IMR-90 (cell line): ENCODE measurements at regions not wholly inside any gene's neighbourhood (a gene's known extent, or its start where the extent isn't known, plus 50 kb on each side); places are given as distances from the start of the nearest gene placed in this dataset.

ENCODE experiments used
- ATAC-seq: fragments of 200-7000 bp; cut with Tn5 transposase; 2 replicates; pipeline ENCODE4 v1.9.1; 2020; ENCODE audit warnings: low read depth, mild to moderate bottlenecking, moderate library complexity
- BruUV-seq: library from RNA; stranded (reverse); fragments of 400-500 nt; replicated peaks from 2 replicates; lab custom pipeline; 2021; lab: Mats Ljungman, UMichigan
- CTCF ChIA-PET: fragments of 300-600 bp; formaldehyde crosslinking; extraction: SDS; loops from one replicate; lab custom pipeline; 2021; ENCODE audit warnings: antibody characterized with exemption; lab: Yijun Ruan, JAX
- POLR2A ChIA-PET: fragments of 300-600 bp; sonication (Branson Sonifier 250); formaldehyde crosslinking; loops from one replicate; lab custom pipeline; 2022; ENCODE audit warnings: antibody characterized with exemption; ENCODE audit not compliant: unreplicated experiment; lab: Charles Lee
- DNase-seq: peaks from one replicate; pipeline ENCODE4 v3.0.0; 2013
- H2AFZ ChIP-seq: replicated peaks from 2 replicates; pipeline ENCODE3; 2013; ENCODE audit warnings: low read length, mild to moderate bottlenecking; ENCODE audit not compliant: poor library complexity
- H2AK5ac ChIP-seq: 2 replicates; pipeline ENCODE4 v1.6.1; 2013; ENCODE audit warnings: low read depth, low read length, inconsistent platforms
- H2AK9ac ChIP-seq: replicated peaks from 2 replicates; pipeline ENCODE3; 2013; ENCODE audit warnings: mild to moderate bottlenecking, low read depth, low read length, moderate library complexity; ENCODE audit not compliant: poor library complexity
- H2BK120ac ChIP-seq: 2 replicates; pipeline ENCODE4 v1.6.1; 2013; ENCODE audit warnings: low read depth, low read length, inconsistent platforms
- H2BK15ac ChIP-seq: 3 replicates; pipeline ENCODE4 v1.6.1; 2013; ENCODE audit warnings: low read depth, low read length, inconsistent platforms
- H2BK20ac ChIP-seq: 2 replicates; pipeline ENCODE4 v1.6.1; 2013; ENCODE audit warnings: low read depth, mild to moderate bottlenecking, inconsistent platforms, low read length, moderate library complexity
- H2BK5ac ChIP-seq: 2 replicates; pipeline ENCODE4 v1.6.1; 2013; ENCODE audit warnings: mild to moderate bottlenecking, low read depth, low read length, inconsistent platforms; ENCODE audit not compliant: poor library complexity, severe bottlenecking
- H3K14ac ChIP-seq: replicated peaks from 2 replicates; pipeline ENCODE4 v1.6.1; 2013; ENCODE audit warnings: low read depth, low read length, inconsistent platforms
- H3K18ac ChIP-seq: 2 replicates; pipeline ENCODE4 v1.6.1; 2013; ENCODE audit warnings: low read depth, low read length, control low read depth
- H3K23ac ChIP-seq: 2 replicates; pipeline ENCODE4 v1.6.1; 2013; ENCODE audit warnings: low read depth, low read length, inconsistent platforms
- H3K27ac ChIP-seq: 2 replicates; pipeline ENCODE4 v1.5.1; 2013; ENCODE audit warnings: mild to moderate bottlenecking, control low read depth, low read length; ENCODE audit not compliant: insufficient read depth
- H3K27me3 ChIP-seq: 2 replicates; pipeline ENCODE4 v1.6.1; 2013; ENCODE audit warnings: low read length; ENCODE audit not compliant: control insufficient read depth, insufficient read depth
- H3K36me3 ChIP-seq: 2 replicates; pipeline ENCODE4 v1.6.1; 2013; ENCODE audit warnings: low read length, mixed read lengths; ENCODE audit not compliant: control insufficient read depth, insufficient read depth
- H3K4ac ChIP-seq: 2 replicates; pipeline ENCODE4 v1.6.1; 2013; ENCODE audit warnings: low read depth, low read length, inconsistent platforms
- H3K4me1 ChIP-seq: 2 replicates; pipeline ENCODE4 v1.6.1; 2013; ENCODE audit warnings: low read length, mixed read lengths; ENCODE audit not compliant: control insufficient read depth, insufficient read depth
- H3K4me2 ChIP-seq: 2 replicates; pipeline ENCODE4 v1.6.1; 2013; ENCODE audit warnings: low read depth, mild to moderate bottlenecking, control low read depth, low read length, moderate library complexity
- H3K4me3 ChIP-seq: 2 replicates; pipeline ENCODE4 v1.5.1; 2013; ENCODE audit warnings: low read depth, mild to moderate bottlenecking, control low read depth, low read length, moderate library complexity; ENCODE audit not compliant: insufficient read depth
- H3K56ac ChIP-seq: 2 replicates; pipeline ENCODE4 v1.6.1; 2013; ENCODE audit warnings: low read length, inconsistent platforms; ENCODE audit not compliant: insufficient read depth; ENCODE audit errors: extremely low read depth
- H3K79me1 ChIP-seq, 2 experiments: 2 replicates each; pipeline ENCODE4 v1.6.1; 2013; ENCODE audit warnings: low read length in 2 of 2, inconsistent platforms in 1 of 2, low read depth in 1 of 2
- H3K9ac ChIP-seq: 2 replicates; pipeline ENCODE4 v1.6.1; 2013; ENCODE audit warnings: low read depth, low read length, control low read depth
- H3K9me1 ChIP-seq: 2 replicates; pipeline ENCODE4 v1.6.1; 2013; ENCODE audit warnings: low read length, inconsistent platforms; ENCODE audit not compliant: insufficient read depth
- H3K9me3 ChIP-seq: 2 replicates; pipeline ENCODE4 v1.6.1; 2013; ENCODE audit warnings: low read length; ENCODE audit not compliant: control insufficient read depth, insufficient read depth
- H4K20me1 ChIP-seq: 2 replicates; pipeline ENCODE4 v1.6.1; 2013; ENCODE audit warnings: low read length, inconsistent platforms; ENCODE audit not compliant: insufficient read depth
- H4K5ac ChIP-seq: 2 replicates; pipeline ENCODE4 v1.6.1; 2013; ENCODE audit warnings: mild to moderate bottlenecking, low read depth, low read length, control low read depth
- H4K8ac ChIP-seq, 2 experiments: 2 replicates each; pipeline ENCODE4 v1.6.1; 2013; ENCODE audit warnings: low read depth in 2 of 2, low read length in 2 of 2, control low read depth in 1 of 2, inconsistent platforms in 1 of 2
- H4K91ac ChIP-seq: 2 replicates; pipeline ENCODE4 v1.6.1; 2013; ENCODE audit warnings: low read depth, low read length, inconsistent platforms; ENCODE audit not compliant: insufficient read depth
- BHLHE40 ChIP-seq: fragments of 150-350 bp; IDR thresholded peaks from 2 replicates; pipeline ENCODE4 v1.6.1; 2016; ENCODE audit warnings: mild to moderate bottlenecking, low read depth, low read length
- CEBPB ChIP-seq: IDR thresholded peaks from 2 replicates; pipeline ENCODE4 v1.6.1; 2012; ENCODE audit warnings: low read depth, low read length, improper control_type of control experiment
- CHD1 ChIP-seq: IDR thresholded peaks from 2 replicates; pipeline ENCODE4 v1.6.1; 2012; ENCODE audit warnings: low read depth, low read length, improper control_type of control experiment
- ELK1 ChIP-seq: fragments of 150-350 bp; IDR thresholded peaks from 2 replicates; pipeline ENCODE4 v1.6.1; 2016; ENCODE audit warnings: low read depth, mild to moderate bottlenecking, low read length, moderate library complexity, borderline replicate concordance
- FOS ChIP-seq: fragments of 150-350 bp; IDR thresholded peaks from 2 replicates; pipeline ENCODE4 v1.6.1; 2016; ENCODE audit warnings: low read depth, low read length
- MAFK ChIP-seq: IDR thresholded peaks from 2 replicates; pipeline ENCODE4 v1.6.1; 2012; ENCODE audit warnings: low read depth, low read length, improper control_type of control experiment
- MAZ ChIP-seq: IDR thresholded peaks from 2 replicates; pipeline ENCODE4 v1.6.1; 2012; ENCODE audit warnings: low read depth, mild to moderate bottlenecking, low read length, improper control_type of control experiment, moderate library complexity, borderline replicate concordance
- MXI1 ChIP-seq: IDR thresholded peaks from 2 replicates; pipeline ENCODE4 v1.6.1; 2012; ENCODE audit warnings: low read depth, mild to moderate bottlenecking, low read length, moderate library complexity, borderline replicate concordance
- NFE2L2 ChIP-seq: fragments of 150-350 bp; IDR thresholded peaks from 2 replicates; pipeline ENCODE4 v1.6.1; 2016; ENCODE audit warnings: low read depth, mild to moderate bottlenecking, low read length
- POLR2A ChIP-seq: IDR thresholded peaks from 2 replicates; pipeline ENCODE4 v1.6.1; 2012; ENCODE audit warnings: mild to moderate bottlenecking, low read depth, low read length
- RAD21 ChIP-seq: IDR thresholded peaks from 2 replicates; pipeline ENCODE4 v1.6.1; 2012; ENCODE audit warnings: low read length, improper control_type of control experiment
- RCOR1 ChIP-seq: IDR thresholded peaks from 2 replicates; pipeline ENCODE4 v1.6.1; 2012; ENCODE audit warnings: mild to moderate bottlenecking, low read length, improper control_type of control experiment; ENCODE audit not compliant: insufficient replicate concordance
- RFX5 ChIP-seq: IDR thresholded peaks from 2 replicates; pipeline ENCODE4 v1.8.0; 2012; ENCODE audit warnings: low read depth, mild to moderate bottlenecking, low read length, moderate library complexity
- SMC3 ChIP-seq: fragments of 150-350 bp; IDR thresholded peaks from 2 replicates; pipeline ENCODE4 v1.6.1; 2016; ENCODE audit warnings: low read depth, mild to moderate bottlenecking, antibody characterized with exemption, low read length, moderate library complexity
- USF2 ChIP-seq: fragments of 150-350 bp; IDR thresholded peaks from 2 replicates; pipeline ENCODE4 v1.6.1; 2017; ENCODE audit warnings: mild to moderate bottlenecking, antibody characterized with exemption, low read length, low read depth
- WGBS, 2 experiments: methylation state at CpG; one replicate each; pipeline versions ENCODE4 v1.1.5 to v1.1.7; 2013; ENCODE audit warnings: missing lambda C conversion rate in 2 of 2; ENCODE audit not compliant: insufficient read length in 1 of 2; ENCODE audit errors: extremely low coverage in 2 of 2; 5-methylcytosine and 5-hydroxymethylcytosine counted together
- dilution Hi-C: fragments of 300-500 bp; cut with HindIII; formaldehyde crosslinking; loops from one replicate; pipeline ENCODE4 v1.14.3; 2018; ENCODE audit warnings: low sequenced_read_pairs; ENCODE audit not compliant: unreplicated experiment
- in situ Hi-C: fragments of 300-500 bp; cut with MboI; formaldehyde crosslinking; loops from 3 replicates; pipeline ENCODE4 v1.14.3; 2019; ENCODE audit warnings: low sequenced_read_pairs, inconsistent platforms, mixed read lengths
- intact Hi-C: fragments of 100-400 bp; cut with micrococcal nuclease; formaldehyde crosslinking; loops from 2 replicates; pipeline ENCODE4 v1.10.0; 2022
- TF ChIP-seq, protein P1 (sequence below): conservative IDR thresholded peaks from 2 replicates; pipeline ENCODE4 v1.5.1; 2012; ENCODE audit warnings: mild to moderate bottlenecking, low read depth, low read length, improper control_type of control experiment

- ATAC-seq: no peak
Observed at GRCh38 chr19:28294395-28294794, 918.6 kb downstream of the UQCRFS1 start.

More at GRCh38 chr19:28294395-28294794, 918.6 kb downstream of the UQCRFS1 start:
- Histone ChIP-seq H2BK120ac (no peak overlapping the region), H3K14ac (no peak overlapping the region), H2AK5ac (no peak overlapping the region), H3K36me3 (no peaks in the 10 kb centered on the region), H3K27ac (no peak overlapping the region), H3K9me1 (no peaks in the 10 kb centered on the region), H2BK15ac (no peak overlapping the region), H4K20me1 (no peaks in the 10 kb centered on the region), H2AK9ac (no peak overlapping the region), H4K91ac (no peak overlapping the region), H4K5ac (no peak overlapping the region), H3K4me2 (no peak overlapping the region), H2BK5ac (no peak overlapping the region), H2BK20ac (no peak overlapping the region), H3K4me3 (no peak overlapping the region), H3K4ac (no peak overlapping the region), H2AFZ (no peak overlapping the region), H3K23ac (no peak overlapping the region), H3K9me3 (peaks cover 42% of the 10 kb centered on the region), H3K18ac (no peak overlapping the region), H3K79me1 (no peaks in the 10 kb centered on the region), H3K4me1 (no peaks in the 10 kb centered on the region), H3K56ac (no peak overlapping the region), H4K8ac (no peak overlapping the region), H3K9ac (no peak overlapping the region), H3K27me3 (no peaks in the 10 kb centered on the region)
- POLR2A ChIA-PET: no interaction called here
- no TSS peak for BruUV-seq
- CTCF ChIA-PET: interaction anchor here (0.6 kb wide), 1 partner anchor 49 kb away, joined by 6 read pairs; no protein-coding TSS in a partner anchor
- intact Hi-C loops (no loop called here), in situ Hi-C loops (no loop called here), dilution Hi-C loops (no loop called here)
- no peak for DNase-seq
- TF ChIP-seq RFX5 (no peak), USF2 (no peak), CEBPB (no peak), ELK1 (no peak), NFE2L2 (no peak), POLR2A (no peak), BHLHE40 (no peak), CHD1 (no peak), MXI1 (no peak), MAZ (no peak), FOS (no peak), RCOR1 (no peak), SMC3 (no peak), RAD21 (no peak), MAFK (no peak)
- TF ChIP-seq, protein P1, sequence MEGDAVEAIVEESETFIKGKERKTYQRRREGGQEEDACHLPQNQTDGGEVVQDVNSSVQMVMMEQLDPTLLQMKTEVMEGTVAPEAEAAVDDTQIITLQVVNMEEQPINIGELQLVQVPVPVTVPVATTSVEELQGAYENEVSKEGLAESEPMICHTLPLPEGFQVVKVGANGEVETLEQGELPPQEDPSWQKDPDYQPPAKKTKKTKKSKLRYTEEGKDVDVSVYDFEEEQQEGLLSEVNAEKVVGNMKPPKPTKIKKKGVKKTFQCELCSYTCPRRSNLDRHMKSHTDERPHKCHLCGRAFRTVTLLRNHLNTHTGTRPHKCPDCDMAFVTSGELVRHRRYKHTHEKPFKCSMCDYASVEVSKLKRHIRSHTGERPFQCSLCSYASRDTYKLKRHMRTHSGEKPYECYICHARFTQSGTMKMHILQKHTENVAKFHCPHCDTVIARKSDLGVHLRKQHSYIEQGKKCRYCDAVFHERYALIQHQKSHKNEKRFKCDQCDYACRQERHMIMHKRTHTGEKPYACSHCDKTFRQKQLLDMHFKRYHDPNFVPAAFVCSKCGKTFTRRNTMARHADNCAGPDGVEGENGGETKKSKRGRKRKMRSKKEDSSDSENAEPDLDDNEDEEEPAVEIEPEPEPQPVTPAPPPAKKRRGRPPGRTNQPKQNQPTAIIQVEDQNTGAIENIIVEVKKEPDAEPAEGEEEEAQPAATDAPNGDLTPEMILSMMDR: no peak
- no CpG with 5 or more reads among the region's 6 CpGs for WGBS, 2 experiments
